HepG2 (cell line): ENCODE measurements at regions not wholly inside any gene's neighbourhood (a gene's known extent, or its start where the extent isn't known, plus 50 kb on each side); places are given as distances from the start of the nearest gene placed in this dataset.

Experiments
- ATAC-seq: fragments of 200-7000 bp; cut with Tn5 transposase; 3 replicates; pipeline ENCODE4 v1.9.1; 2020; ENCODE audit warnings: mild to moderate bottlenecking, moderate library complexity
- BruUV-seq: library from RNA; stranded (reverse); fragments of 400-500 nt; replicated peaks from 2 replicates; lab custom pipeline; 2021; lab: Mats Ljungman, UMichigan
- CTCF ChIA-PET: fragments of 300-600 bp; formaldehyde crosslinking; extraction: SDS; loops from one replicate; lab custom pipeline; 2021; ENCODE audit warnings: low total read pairs, inconsistent platforms, low intra/inter-chr PET ratio; lab: Yijun Ruan, JAX
- POLR2A ChIA-PET: fragments of 350-600 bp; sonication (Branson Sonifier 250); formaldehyde crosslinking; loops from one replicate; lab custom pipeline; 2020; ENCODE audit warnings: antibody characterized with exemption, inconsistent platforms; lab: Yijun Ruan, JAX
- DNase-seq: peaks from one replicate; pipeline ENCODE4 v3.0.0-alpha.2; 2015; ENCODE audit warnings: low spot score
- FAIRE-seq: peaks from 3 replicates; lab custom pipeline; 2011; peaks lifted over from hg19 to GRCh38; lab: Jason Lieb, UNC
- H2AFZ ChIP-seq: one replicate; pipeline ENCODE4 v1.6.1; 2011; ENCODE audit warnings: low read length, inconsistent platforms
- H3K27ac ChIP-seq: fragments of 300-600 bp; 3 replicates; pipeline ENCODE4 v1.8.0; 2011; ENCODE audit warnings: mixed run types, mild to moderate bottlenecking, mixed read lengths, low read length, inconsistent platforms; ENCODE audit not compliant: insufficient read depth; ENCODE audit errors: extremely low read length
- H3K27me3 ChIP-seq, 2 experiments: fragments of 200-600 bp in 1 of 2; 2 replicates in 1 of 2; 3 replicates in 1 of 2; pipeline versions ENCODE4 v1.6.0 to v1.8.0; 2011; ENCODE audit warnings: low read length in 2 of 2, mild to moderate bottlenecking in 2 of 2, moderate library complexity in 2 of 2, inconsistent platforms in 1 of 2; ENCODE audit not compliant: insufficient read depth in 2 of 2, control insufficient read depth in 1 of 2
- H3K36me3 ChIP-seq, 2 experiments: fragments of 200-600 bp in 1 of 2; replicated peaks in 1 of 2; 2 replicates in 1 of 2; 3 replicates in 1 of 2; pipeline versions ENCODE4 v1.5.1 to v1.8.0; 2011; ENCODE audit warnings: low read length in 2 of 2, inconsistent platforms in 1 of 2; ENCODE audit not compliant: insufficient read depth in 2 of 2, control insufficient read depth in 1 of 2
- H3K4me1 ChIP-seq: 2 replicates; pipeline ENCODE4 v1.5.1; 2012; ENCODE audit warnings: low read length, inconsistent platforms; ENCODE audit not compliant: insufficient read depth
- H3K4me2 ChIP-seq: 2 replicates; pipeline ENCODE4 v1.6.0; 2011; ENCODE audit warnings: low read depth, low read length, inconsistent platforms
- H3K4me3 ChIP-seq, 3 experiments: fragments of 200-600 bp in 1 of 3; sonication (generic), shearing (Covaris generic) in 1 of 3; replicated peaks in 1 of 3; 2 replicates each; pipeline ENCODE4 v1.5.1; 2011 to 2016; ENCODE audit warnings: low read length in 3 of 3, inconsistent platforms in 2 of 3, low read depth in 2 of 3, mild to moderate bottlenecking in 2 of 3, control low read depth in 1 of 3, mixed read lengths in 1 of 3; ENCODE audit not compliant: insufficient read depth in 1 of 3
- H3K79me2 ChIP-seq: one replicate; pipeline ENCODE4 v1.6.1; 2011; ENCODE audit warnings: low read length, inconsistent platforms; ENCODE audit not compliant: insufficient read depth
- H3K9ac ChIP-seq: 2 replicates; pipeline ENCODE4 v1.6.0; 2011; ENCODE audit warnings: mild to moderate bottlenecking, low read depth, low read length, inconsistent platforms; ENCODE audit not compliant: insufficient read depth
- H3K9me3 ChIP-seq: 2 replicates; pipeline ENCODE4 v1.5.1; 2012; ENCODE audit warnings: mild to moderate bottlenecking, low read length
- H4K20me1 ChIP-seq: 2 replicates; pipeline ENCODE4 v1.6.0; 2011; ENCODE audit warnings: inconsistent platforms, mild to moderate bottlenecking, low read length, moderate library complexity; ENCODE audit not compliant: insufficient read depth
- HIVEP1 ChIP-seq: sonication (generic); formaldehyde crosslinking; IDR thresholded peaks from 2 replicates; pipeline ENCODE4 v1.4.0; 2020; ENCODE audit warnings: mild to moderate bottlenecking, missing genetic modification reagents
- JARID2 ChIP-seq: sonication (generic); formaldehyde crosslinking; IDR thresholded peaks from 2 replicates; pipeline ENCODE4 v1.8.1; 2023; ENCODE audit warnings: missing genetic modification reagents, inconsistent platforms; ENCODE audit not compliant: insufficient replicate concordance
- MED13 ChIP-seq: sonication (generic); formaldehyde crosslinking; IDR thresholded peaks from 2 replicates; pipeline ENCODE4 v1.5.0; 2020; ENCODE audit warnings: missing genetic modification reagents
- NFKBIZ ChIP-seq: IDR thresholded peaks from 2 replicates; pipeline ENCODE4 v1.6.1; 2018; ENCODE audit warnings: missing genetic modification reagents, missing compliant biosample characterization
- NFRKB ChIP-seq: fragments of 450-650 bp; IDR thresholded peaks from 2 replicates; pipeline ENCODE4 v1.6.1; 2017
- SSRP1 ChIP-seq: IDR thresholded peaks from 2 replicates; pipeline ENCODE4 v1.6.1; 2016; ENCODE audit warnings: control low read depth
- ZNF232 ChIP-seq: sonication (generic); formaldehyde crosslinking; IDR thresholded peaks from 2 replicates; pipeline ENCODE4 v1.4.0; 2020; ENCODE audit warnings: missing genetic modification reagents, borderline replicate concordance
- ZNF3 ChIP-seq: IDR thresholded peaks from 2 replicates; pipeline ENCODE4 v1.7.0; 2017; ENCODE audit warnings: inconsistent platforms
- ZNF546 ChIP-seq: sonication (generic); formaldehyde crosslinking; conservative IDR thresholded peaks from 2 replicates; pipeline ENCODE4 v1.8.1; 2023; ENCODE audit warnings: mild to moderate bottlenecking, missing genetic modification reagents
- ZNF589 ChIP-seq: sonication (generic); formaldehyde crosslinking; conservative IDR thresholded peaks from 2 replicates; pipeline ENCODE4 v1.8.0; 2022; ENCODE audit warnings: mild to moderate bottlenecking, moderate library complexity, missing genetic modification reagents
- ZNF790 ChIP-seq: sonication (generic); formaldehyde crosslinking; IDR thresholded peaks from 2 replicates; pipeline ENCODE4 v1.8.0; 2022; ENCODE audit warnings: missing genetic modification reagents, mild to moderate bottlenecking, borderline replicate concordance
- WGBS: methylation state at CpG from one replicate; pipeline ENCODE4 v1.1.6; 2017; ENCODE audit warnings: low lambda C conversion rate; 5-methylcytosine and 5-hydroxymethylcytosine counted together
- in situ Hi-C: cut with HindIII; loops from 2 replicates; pipeline ENCODE4 v1.10.0; 2017; ENCODE audit warnings: low pct_unique_long_range_greater_than_20kb; ENCODE audit not compliant: extremely low pct_ligation_motif_present
- intact Hi-C: fragments of 100-400 bp; cut with micrococcal nuclease; formaldehyde crosslinking; loops from one replicate; pipeline ENCODE4 v1.10.0; 2022; ENCODE audit not compliant: unreplicated experiment
- TF ChIP-seq, protein P1 (sequence below): IDR thresholded peaks from 2 replicates; pipeline ENCODE4 v1.6.1; 2012; ENCODE audit warnings: low read depth, low read length, improper control_type of control experiment
- TF ChIP-seq, protein P2 (sequence below): sonication (generic); formaldehyde crosslinking; IDR thresholded peaks from 2 replicates; pipeline ENCODE4 v1.4.0; 2020; ENCODE audit warnings: missing genetic modification reagents, borderline replicate concordance
- TF ChIP-seq, protein P3 (sequence below): sonication (generic); formaldehyde crosslinking; IDR thresholded peaks from 2 replicates; pipeline ENCODE4 v1.5.0; 2020; ENCODE audit warnings: mild to moderate bottlenecking, missing genetic modification reagents
- TF ChIP-seq, protein P4 (sequence below): sonication (generic); formaldehyde crosslinking; IDR thresholded peaks from 2 replicates; pipeline ENCODE4 v1.4.0; 2020; ENCODE audit warnings: missing genetic modification reagents; ENCODE audit errors: not compliant biosample characterization

DNA sequence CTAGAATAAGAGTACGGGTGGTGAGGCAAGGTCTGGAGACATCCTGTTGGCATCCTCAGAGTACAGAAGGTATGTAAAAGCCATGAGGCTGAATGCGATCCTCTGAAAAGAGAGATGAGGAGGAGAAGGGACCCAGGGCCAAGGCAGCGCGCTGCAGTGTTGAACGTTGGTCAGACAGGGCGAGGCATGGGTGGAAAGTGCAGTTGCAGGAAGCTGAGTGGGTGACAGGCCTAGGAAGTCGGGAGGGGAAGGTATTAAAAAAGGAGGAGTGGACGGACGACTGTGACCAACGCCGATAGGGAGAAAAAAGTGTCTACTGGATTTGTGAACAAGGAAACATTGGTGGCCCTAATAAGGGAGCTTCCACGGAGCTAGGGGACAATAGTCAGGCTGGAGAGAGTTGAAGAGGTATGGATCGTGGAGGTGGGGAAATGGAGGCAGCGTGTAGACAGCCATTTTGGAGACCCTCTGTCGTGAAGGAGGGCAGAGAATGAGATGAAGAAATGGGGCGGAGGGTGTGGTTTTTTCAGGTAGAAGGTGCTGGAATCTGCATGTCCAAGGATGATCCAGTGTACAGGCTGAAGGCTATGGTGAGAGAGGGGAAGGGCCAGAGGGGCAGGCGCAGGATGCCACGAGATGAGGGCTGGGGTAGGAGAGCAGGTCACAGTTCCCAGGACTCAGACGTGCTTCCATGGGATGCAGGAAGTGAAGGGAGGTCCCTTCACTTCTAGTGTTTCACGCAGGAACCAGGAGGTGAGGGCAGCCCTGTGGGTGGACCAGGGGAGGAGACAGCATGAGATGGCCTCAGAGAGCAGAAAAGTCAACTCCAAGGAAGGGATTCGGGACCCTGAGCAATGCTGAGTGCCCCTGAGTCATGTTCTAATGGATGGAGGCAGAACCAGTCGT, 115.9 kb downstream of the ASB7 start:
- Histone ChIP-seq H2AFZ (no peak overlapping the region), H3K79me2 (no peaks in the 10 kb centered on the region), H3K9ac (no peak overlapping the region), H4K20me1 (peaks cover 25% of the 10 kb centered on the region), H3K27me3 (peaks cover 0 to 40% of the 10 kb centered on the region in 2 experiments; a peak in 4 of 5 replicates), H3K27ac (no peak overlapping the region), H3K36me3 (no peaks in the 10 kb centered on the region), H3K4me3 (no peak overlapping the region), H3K4me1 (peaks cover 64% of the 10 kb centered on the region), H3K9me3 (no peaks in the 10 kb centered on the region), H3K4me2 (no peak overlapping the region)
- ChIA-PET POLR2A (no interaction called here), CTCF (no interaction called here)
- DNase-seq (no peak), FAIRE-seq (no peak), ATAC-seq (no peak)
- BruUV-seq, result no TSS peak
- WGBS, result 75% methylated on average over 22 of the region's 22 CpGs
- intact Hi-C loops (no loop called here), in situ Hi-C loops (no loop called here)
- TF ChIP-seq HIVEP1 (CRISPR knock-in tag) (no peak), ZNF589 (no peak), ZNF3 (CRISPR knock-in tag) (no peak), NFRKB (no peak), ZNF232 (CRISPR knock-in tag) (no peak), JARID2 (CRISPR knock-in tag) (no peak), SSRP1 (CRISPR knock-in tag) (no peak), ZNF546 (CRISPR knock-in tag) (no peak), ZNF790 (no peak), NFKBIZ (CRISPR knock-in tag) (no peak), MED13 (no peak)
- TF ChIP-seq, protein P1, sequence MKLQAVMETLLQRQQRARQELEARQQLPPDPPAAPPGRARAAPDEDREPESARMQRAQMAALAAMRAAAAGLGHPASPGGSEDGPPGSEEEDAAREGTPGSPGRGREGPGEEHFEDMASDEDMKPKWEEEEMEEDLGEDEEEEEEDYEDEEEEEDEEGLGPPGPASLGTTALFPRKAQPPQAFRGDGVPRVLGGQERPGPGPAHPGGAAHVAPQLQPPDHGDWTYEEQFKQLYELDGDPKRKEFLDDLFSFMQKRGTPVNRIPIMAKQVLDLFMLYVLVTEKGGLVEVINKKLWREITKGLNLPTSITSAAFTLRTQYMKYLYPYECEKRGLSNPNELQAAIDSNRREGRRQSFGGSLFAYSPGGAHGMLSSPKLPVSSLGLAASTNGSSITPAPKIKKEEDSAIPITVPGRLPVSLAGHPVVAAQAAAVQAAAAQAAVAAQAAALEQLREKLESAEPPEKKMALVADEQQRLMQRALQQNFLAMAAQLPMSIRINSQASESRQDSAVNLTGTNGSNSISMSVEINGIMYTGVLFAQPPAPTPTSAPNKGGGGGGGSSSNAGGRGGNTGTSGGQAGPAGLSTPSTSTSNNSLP, result no peak
- TF ChIP-seq, protein P2, sequence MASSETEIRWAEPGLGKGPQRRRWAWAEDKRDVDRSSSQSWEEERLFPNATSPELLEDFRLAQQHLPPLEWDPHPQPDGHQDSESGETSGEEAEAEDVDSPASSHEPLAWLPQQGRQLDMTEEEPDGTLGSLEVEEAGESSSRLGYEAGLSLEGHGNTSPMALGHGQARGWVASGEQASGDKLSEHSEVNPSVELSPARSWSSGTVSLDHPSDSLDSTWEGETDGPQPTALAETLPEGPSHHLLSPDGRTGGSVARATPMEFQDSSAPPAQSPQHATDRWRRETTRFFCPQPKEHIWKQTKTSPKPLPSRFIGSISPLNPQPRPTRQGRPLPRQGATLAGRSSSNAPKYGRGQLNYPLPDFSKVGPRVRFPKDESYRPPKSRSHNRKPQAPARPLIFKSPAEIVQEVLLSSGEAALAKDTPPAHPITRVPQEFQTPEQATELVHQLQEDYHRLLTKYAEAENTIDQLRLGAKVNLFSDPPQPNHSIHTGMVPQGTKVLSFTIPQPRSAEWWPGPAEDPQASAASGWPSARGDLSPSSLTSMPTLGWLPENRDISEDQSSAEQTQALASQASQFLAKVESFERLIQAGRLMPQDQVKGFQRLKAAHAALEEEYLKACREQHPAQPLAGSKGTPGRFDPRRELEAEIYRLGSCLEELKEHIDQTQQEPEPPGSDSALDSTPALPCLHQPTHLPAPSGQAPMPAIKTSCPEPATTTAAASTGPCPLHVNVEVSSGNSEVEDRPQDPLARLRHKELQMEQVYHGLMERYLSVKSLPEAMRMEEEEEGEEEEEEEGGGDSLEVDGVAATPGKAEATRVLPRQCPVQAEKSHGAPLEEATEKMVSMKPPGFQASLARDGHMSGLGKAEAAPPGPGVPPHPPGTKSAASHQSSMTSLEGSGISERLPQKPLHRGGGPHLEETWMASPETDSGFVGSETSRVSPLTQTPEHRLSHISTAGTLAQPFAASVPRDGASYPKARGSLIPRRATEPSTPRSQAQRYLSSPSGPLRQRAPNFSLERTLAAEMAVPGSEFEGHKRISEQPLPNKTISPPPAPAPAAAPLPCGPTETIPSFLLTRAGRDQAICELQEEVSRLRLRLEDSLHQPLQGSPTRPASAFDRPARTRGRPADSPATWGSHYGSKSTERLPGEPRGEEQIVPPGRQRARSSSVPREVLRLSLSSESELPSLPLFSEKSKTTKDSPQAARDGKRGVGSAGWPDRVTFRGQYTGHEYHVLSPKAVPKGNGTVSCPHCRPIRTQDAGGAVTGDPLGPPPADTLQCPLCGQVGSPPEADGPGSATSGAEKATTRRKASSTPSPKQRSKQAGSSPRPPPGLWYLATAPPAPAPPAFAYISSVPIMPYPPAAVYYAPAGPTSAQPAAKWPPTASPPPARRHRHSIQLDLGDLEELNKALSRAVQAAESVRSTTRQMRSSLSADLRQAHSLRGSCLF, result no peak
- TF ChIP-seq, protein P3, sequence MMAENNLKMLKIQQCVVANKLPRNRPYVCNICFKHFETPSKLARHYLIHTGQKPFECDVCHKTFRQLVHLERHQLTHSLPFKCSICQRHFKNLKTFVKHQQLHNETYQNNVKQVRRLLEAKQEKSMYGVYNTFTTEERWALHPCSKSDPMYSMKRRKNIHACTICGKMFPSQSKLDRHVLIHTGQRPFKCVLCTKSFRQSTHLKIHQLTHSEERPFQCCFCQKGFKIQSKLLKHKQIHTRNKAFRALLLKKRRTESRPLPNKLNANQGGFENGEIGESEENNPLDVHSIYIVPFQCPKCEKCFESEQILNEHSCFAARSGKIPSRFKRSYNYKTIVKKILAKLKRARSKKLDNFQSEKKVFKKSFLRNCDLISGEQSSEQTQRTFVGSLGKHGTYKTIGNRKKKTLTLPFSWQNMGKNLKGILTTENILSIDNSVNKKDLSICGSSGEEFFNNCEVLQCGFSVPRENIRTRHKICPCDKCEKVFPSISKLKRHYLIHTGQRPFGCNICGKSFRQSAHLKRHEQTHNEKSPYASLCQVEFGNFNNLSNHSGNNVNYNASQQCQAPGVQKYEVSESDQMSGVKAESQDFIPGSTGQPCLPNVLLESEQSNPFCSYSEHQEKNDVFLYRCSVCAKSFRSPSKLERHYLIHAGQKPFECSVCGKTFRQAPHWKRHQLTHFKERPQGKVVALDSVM (CRISPR knock-in tag), result no peak
- TF ChIP-seq, protein P4, sequence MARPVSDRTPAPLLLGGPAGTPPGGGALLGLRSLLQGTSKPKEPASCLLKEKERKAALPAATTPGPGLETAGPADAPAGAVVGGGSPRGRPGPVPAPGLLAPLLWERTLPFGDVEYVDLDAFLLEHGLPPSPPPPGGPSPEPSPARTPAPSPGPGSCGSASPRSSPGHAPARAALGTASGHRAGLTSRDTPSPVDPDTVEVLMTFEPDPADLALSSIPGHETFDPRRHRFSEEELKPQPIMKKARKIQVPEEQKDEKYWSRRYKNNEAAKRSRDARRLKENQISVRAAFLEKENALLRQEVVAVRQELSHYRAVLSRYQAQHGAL (CRISPR knock-in tag), result no peak
